HG02970 (cell line): ENCODE measurements at regions not wholly inside any gene's neighbourhood (a gene's known extent, or its start where the extent isn't known, plus 50 kb on each side); places are given as distances from the start of the nearest gene placed in this dataset.

ENCODE experiments used
- ATAC-seq: cut with Tn5 transposase; IDR thresholded peaks from one replicate; pipeline ENCODE4 v1.9.1; 2021; ENCODE audit warnings: mild to moderate bottlenecking, moderate library complexity, moderate number of reproducible peaks; ENCODE audit not compliant: unreplicated experiment, low FRiP score

DNA sequence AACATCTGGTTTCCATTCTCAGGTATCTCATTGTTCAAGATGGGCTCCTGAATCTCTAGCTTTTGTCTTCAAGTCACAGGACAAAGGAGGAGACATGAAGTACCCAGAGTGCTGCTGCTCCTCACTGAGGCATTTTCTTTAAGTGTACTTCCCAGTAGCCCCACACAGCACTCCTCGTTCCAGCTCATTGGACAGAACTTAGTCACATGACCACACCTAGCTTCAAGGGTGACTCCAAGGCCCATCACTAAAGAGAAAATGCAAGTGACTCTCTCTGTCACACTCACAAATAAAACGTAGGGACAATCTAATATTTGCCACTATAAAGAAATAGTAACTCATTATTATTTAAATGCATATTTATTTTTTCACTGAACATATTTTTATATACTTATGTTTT lies 58.3 kb upstream of the NEUROD6 start:
- no peak for ATAC-seq

GRCh38 chr7:31407178-31407676 lies 66.7 kb upstream of the NEUROD6 start:
- no peak for ATAC-seq

GRCh38 chr7:31408140-31408729 lies 67.7 kb upstream of the NEUROD6 start:
- no peak for ATAC-seq

DNA sequence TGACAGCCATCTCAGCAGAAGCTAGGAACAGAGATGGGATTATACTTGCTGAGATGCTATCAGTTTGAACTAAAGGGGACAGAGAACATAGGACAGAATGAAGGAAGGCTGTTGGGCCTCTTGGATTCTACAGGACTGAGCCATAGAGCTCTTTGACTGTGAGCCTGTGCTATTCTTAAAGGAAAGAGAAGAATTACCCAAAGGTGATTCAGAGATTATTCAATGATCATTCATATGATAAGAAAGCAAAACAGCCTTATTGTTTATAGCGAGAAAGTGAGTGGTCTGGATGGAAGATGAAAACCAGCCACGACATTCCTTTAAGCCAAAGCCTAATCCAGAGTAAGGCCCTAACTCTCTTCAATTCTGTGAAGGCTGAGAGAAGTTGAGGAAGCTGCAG lies 69.7 kb upstream of the NEUROD6 start:
- no peak for ATAC-seq

DNA sequence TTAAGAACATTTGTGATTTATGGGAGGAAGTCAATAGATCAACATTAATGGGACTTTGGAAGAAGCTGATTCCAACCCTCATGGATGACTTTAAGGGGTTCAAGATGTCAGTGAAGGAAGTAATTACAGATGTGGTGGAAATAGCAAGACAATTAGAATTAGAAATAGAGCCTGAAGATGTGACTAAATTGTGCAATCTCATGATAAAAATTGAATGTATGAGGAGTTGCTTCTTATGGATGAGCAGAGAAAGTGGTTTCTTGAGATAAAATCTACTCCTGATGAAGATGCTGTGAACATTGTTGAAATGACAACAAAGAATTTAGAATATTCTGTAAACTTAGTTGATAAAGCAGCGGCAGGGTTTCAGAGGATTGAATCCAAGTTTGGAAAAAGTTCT lies 70.9 kb upstream of the NEUROD6 start:
- no peak for ATAC-seq

GRCh38 chr7:31413766-31414165 lies 73.2 kb upstream of the NEUROD6 start:
- ATAC-seq, result no peak

DNA sequence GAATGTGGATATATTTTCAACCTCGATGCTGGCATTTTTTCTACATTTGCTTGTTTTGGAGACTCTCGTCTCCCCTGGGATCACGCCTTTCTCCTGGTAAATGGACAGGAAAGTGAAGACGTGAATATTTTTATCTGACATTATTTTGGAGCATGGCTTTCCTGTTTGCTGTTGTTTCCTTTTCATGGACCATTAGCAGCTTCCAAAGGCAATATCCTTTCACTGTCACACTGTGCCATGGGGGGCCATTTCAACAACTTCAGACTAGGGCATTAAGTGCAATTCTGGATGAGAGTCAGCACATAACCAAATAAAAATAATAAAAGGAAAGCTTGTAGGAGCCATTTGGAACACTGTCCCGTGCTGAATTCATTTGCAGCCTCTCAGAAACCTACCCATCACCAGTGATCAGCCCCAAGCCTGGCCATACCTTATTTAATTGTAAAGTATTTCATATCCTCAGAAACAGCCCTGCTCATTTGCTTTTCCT lies 75.9 kb upstream of the NEUROD6 start:
- no peak for ATAC-seq

DNA sequence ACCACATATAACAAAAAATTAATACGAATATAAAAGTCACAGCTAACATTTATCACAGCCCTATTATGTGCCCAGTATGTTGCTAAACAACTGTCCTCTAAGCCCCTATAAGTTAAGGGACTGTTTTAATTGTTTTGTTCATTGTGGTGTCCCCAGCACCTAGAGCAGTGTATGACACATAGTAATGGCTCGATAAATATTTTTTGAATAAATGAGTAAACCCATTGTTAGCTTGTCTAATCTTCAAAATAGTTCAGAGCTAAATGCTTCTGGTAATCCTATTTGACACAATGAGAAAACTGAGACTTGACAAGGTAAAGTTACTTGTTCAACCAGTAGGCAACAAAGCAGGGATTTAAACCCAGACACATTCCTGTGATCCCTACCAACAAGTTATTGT lies 78.4 kb upstream of the NEUROD6 start:
- ATAC-seq, result no peak

- no peak for ATAC-seq
Observed at GRCh38 chr7:31419505-31420055, 79.1 kb upstream of the NEUROD6 start.

- ATAC-seq, result no peak
Observed at GRCh38 chr7:31420948-31421347, 80.4 kb upstream of the NEUROD6 start.

DNA sequence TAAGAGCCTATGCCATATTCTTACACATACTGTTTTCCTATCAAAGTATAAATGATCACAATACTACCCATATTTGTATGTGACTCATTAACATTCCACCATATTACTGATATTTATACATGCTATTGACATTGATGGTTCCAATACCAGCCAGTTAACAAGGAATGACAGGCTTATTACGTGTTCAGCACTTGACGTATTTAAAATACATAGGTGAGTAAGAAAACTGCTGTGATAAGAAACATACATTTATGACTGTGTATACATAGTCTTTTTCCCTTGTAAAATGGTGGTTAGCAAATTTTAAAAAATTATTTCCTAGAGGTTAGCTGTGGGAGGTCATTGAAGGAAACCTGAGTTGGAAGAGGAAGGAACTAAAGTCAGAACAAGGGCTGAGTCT lies 81.1 kb upstream of the NEUROD6 start:
- no peak for ATAC-seq

DNA sequence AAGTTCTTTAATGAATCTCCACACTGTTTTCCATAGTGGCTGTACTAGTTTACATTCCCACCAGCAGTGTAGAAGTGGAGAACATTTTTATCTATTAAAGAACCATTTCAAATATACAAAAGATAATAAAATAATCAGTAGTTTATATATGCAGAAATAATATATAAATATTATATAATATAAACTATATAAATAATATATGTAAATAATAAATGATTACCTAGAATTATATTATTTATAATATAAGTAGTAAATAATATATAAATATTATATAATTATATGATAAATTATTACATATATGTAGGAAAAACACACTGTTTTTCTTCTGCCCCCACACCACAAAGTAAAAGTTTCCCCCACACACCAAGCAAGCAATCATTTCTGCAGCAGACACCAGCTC lies 83.5 kb upstream of the NEUROD6 start:
- no peak for ATAC-seq

GRCh38 chr7:31432176-31432575 lies 81.7 kb upstream of the ITPRID1 start:
- no peak for ATAC-seq

DNA sequence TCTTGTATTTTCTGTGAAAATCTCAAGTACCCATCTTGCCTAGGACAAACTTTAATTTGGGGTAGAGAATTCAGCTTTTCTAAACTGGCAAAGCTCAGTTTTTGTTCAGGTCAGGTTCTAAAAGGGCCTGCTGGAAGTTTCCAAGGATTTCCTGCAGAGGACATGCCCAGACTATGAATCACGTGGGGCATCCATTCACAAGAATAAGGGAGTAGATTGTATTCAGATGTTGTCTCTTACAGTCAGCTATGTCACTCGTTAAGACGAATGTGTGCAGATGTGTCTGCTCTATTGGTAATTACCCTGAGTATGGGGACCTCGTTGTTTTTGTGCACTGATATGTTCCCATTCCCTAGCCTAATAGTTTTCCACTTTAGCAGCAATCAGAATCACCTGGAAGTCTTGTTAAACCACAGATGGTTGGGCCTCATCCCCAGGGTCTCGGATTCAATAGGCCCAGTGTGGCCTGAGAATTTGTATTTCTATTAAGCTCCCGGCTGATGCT lies 81.0 kb upstream of the ITPRID1 start:
- no peak for ATAC-seq

DNA sequence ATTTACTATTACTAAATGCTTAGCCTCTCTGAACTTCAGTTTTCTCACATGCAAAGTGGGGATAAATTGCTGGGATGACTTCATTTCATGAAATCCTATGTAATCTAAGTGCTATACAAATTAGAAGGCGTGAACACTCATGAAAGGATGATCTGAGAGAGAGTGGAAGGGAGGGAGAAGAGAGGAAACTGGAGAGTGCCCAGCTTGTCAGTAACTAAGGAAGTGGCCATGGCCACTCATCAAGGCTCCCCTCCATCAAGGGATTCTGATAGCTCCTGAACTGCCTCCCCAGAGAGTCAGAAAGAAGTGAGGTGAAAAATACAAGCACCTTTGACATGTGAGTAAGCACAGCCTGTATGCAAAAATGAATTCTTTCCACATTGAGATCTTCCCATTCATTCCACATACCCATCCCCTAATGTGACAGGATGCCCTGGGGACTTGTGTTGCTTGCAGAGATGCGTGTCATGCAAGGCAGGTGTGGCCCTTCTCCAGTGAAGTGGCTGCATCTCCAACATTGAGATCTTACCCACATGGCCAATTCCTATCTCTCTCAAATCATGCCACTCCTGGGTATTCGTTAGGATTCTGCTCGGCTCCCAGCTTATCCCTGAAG lies 76.5 kb upstream of the ITPRID1 start:
- no peak for ATAC-seq

GRCh38 chr7:31439165-31439564 lies 74.7 kb upstream of the ITPRID1 start:
- ATAC-seq, result no peak

DNA sequence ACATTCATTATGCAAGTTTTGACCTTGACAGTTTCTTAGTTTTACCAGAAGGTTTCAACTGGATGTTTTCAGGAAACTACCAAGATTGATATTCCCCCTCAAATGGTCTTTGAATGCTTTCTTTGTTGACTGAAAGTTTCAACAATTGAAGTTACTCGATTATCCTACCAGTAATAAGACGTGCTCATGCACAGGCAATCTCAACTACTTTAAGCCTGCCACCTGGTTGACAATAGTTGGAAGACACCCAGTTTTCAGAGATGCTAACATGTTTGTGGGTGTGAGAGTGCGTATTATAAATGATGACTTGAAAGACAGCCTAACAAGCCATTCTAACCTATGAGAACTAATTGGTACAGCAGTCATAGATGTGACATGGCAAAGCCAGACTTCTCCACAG lies 73.4 kb upstream of the ITPRID1 start:
- no peak for ATAC-seq

DNA sequence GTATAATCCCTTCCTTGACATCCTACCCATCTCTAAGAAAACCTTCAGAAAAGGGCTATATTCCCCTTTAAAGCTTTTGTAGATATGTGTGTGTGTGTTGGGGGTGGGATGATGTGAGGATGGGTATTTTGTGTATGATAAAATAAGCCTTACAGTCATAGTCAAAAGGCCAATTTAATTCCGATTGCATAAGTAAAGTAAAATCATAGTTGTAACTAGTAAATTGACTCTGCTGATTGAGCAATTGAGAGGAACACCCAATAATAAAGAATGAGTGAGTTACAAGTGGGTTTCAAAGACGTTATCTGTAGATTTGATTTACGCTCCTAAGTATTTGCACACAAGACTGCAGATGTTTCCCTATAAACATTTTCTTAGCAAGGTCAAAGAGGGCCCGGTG lies 71.3 kb upstream of the ITPRID1 start:
- no peak for ATAC-seq

- ATAC-seq, result peak; percentile 73
Observed at GRCh38 chr7:31443457-31443856, 70.4 kb upstream of the ITPRID1 start.

GRCh38 chr7:31444196-31444595 lies 69.7 kb upstream of the ITPRID1 start:
- ATAC-seq, result no peak

DNA sequence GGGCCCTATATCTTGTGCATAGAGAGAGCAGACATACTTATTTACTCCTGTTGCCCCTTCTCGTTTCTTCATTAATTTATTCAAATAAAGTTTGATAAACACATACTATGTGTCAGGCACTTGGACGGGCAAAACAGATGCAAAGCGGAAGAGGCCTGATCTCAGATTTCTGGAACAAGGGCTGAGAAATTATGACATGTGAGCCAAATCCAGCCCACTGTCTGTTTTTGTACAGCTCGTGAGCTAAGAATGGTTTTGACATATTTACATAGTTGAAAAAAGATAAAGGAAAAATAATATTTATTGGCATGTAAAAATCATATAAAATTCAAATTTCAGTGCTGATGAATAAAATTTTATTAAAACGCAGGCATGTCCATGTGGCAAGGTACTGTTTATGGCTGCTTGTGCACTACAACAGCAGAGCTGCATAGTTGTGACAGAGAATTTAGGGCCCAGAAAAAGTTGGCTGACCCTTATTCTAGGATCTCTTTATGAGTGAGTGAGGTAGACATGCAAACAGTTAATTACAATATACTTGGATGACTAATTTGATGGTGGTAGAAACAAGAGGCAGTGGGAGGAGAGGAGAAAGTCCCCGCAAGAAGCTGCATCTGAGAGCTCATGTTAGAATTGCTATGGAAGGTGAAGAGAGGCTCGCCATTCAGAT lies 68.1 kb upstream of the ITPRID1 start:
- no peak for ATAC-seq
